ENCODE measurements at regions not wholly inside any gene's neighbourhood (a gene's known extent, or its start where the extent isn't known, plus 50 kb on each side); places are given as distances from the start of the nearest gene placed in this dataset.
A peak's percentile ranks its signal among the peaks of the same experiment; 100 is the strongest.

- TF ChIP-seq ZBTB48 (tag by site-specific recombination; IDR thresholded peaks at IDR 0.05) (no peak; the same call in 1 of the 2 replicates), ZXDB (tag by site-specific recombination; IDR thresholded peaks at IDR 0.05) (no peak), GLI4 (tag by site-specific recombination; IDR thresholded peaks at IDR 0.05) (no peak), ZNF521 (tag by site-specific recombination; IDR thresholded peaks at IDR 0.05) (peak; percentile 90; the same call in 1 of the 2 replicates), ZNF747 (tag by site-specific recombination; IDR thresholded peaks at IDR 0.05) (0 out of 2 replicates have a peak, but pooled peaks have one; percentile 51), ZFP3 (tag by site-specific recombination; IDR thresholded peaks at IDR 0.05; ENCODE audit: low read depth) (no peak), MEIS1 (CRISPR knock-in tag; IDR thresholded peaks at IDR 0.05; ENCODE audit: borderline replicate concordance) (no peak), ZNF292 (tag by site-specific recombination; IDR thresholded peaks at IDR 0.05; ENCODE audit: borderline replicate concordance, low read depth) (no peak), ZNF558 (tag by site-specific recombination; IDR thresholded peaks at IDR 0.05) (no peak), ZNF510 (tag by site-specific recombination; IDR thresholded peaks at IDR 0.05; ENCODE audit: insufficient replicate concordance) (no peak), TRIM28 (IDR thresholded peaks at IDR 0.05; ENCODE audit: borderline replicate concordance, low read length) (no peak), ZNF791 (tag by site-specific recombination; IDR thresholded peaks at IDR 0.05) (no peak), ZNF114 (tag by site-specific recombination; IDR thresholded peaks at IDR 0.05) (peak; percentile 19; the same call in 1 of the 2 replicates), ZNF645 (tag by site-specific recombination; IDR thresholded peaks at IDR 0.05) (no peak), ZNF768 (tag by site-specific recombination; IDR thresholded peaks at IDR 0.05) (no peak), ZNF513 (tag by site-specific recombination; IDR thresholded peaks at IDR 0.05) (no peak), PRDM1 (tag by site-specific recombination; IDR thresholded peaks at IDR 0.05) (peak; percentile 96), ZNF16 (tag by site-specific recombination; IDR thresholded peaks at IDR 0.05; ENCODE audit: low read depth) (no peak), ZNF785 (tag by site-specific recombination; IDR thresholded peaks at IDR 0.05) (peak; percentile 91), SP3 (tag by site-specific recombination; IDR thresholded peaks at IDR 0.05) (no peak), ZNF324 (tag by site-specific recombination; IDR thresholded peaks at IDR 0.05) (no peak), PBX3 (CRISPR knock-in tag; IDR thresholded peaks at IDR 0.05) (no peak), ZNF155 (tag by site-specific recombination; IDR thresholded peaks at IDR 0.05) (no peak), ZNF843 (tag by site-specific recombination; IDR thresholded peaks at IDR 0.05) (no peak), ZNF639 (tag by site-specific recombination; IDR thresholded peaks at IDR 0.05) (no peak), ZNF350 (tag by site-specific recombination; IDR thresholded peaks at IDR 0.05) (no peak), KLF1 (tag by site-specific recombination; IDR thresholded peaks at IDR 0.05) (no peak), ZNF239 (tag by site-specific recombination; IDR thresholded peaks at IDR 0.05) (peak; percentile 14; the same call in 1 of the 2 replicates)
- TF ChIP-seq, protein P1, sequence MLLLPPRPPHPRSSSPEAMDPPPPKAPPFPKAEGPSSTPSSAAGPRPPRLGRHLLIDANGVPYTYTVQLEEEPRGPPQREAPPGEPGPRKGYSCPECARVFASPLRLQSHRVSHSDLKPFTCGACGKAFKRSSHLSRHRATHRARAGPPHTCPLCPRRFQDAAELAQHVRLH (tag by site-specific recombination; IDR thresholded peaks at IDR 0.05): no peak
- TF ChIP-seq, protein P2, sequence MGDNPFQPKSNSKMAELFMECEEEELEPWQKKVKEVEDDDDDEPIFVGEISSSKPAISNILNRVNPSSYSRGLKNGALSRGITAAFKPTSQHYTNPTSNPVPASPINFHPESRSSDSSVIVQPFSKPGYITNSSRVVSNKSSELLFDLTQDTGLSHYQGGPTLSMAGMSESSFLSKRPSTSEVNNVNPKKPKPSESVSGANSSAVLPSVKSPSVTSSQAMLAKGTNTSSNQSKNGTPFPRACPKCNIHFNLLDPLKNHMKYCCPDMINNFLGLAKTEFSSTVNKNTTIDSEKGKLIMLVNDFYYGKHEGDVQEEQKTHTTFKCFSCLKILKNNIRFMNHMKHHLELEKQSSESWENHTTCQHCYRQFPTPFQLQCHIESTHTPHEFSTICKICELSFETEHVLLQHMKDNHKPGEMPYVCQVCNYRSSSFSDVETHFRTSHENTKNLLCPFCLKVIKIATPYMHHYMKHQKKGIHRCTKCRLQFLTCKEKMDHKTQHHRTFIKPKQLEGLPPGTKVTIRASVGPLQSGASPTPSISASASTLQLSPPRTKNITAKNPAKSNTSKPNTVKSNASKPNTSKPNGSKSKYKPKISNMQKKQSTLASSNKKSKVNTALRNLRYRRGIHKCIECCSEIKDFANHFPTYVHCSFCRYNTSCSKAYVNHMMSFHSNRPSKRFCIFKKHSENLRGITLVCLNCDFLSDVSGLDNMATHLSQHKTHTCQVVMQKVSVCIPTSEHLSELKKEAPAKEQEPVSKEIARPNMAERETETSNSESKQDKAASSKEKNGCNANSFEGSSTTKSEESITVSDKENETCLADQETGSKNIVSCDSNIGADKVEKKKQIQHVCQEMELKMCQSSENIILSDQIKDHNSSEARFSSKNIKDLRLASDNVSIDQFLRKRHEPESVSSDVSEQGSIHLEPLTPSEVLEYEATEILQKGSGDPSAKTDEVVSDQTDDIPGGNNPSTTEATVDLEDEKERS (tag by site-specific recombination; IDR thresholded peaks at IDR 0.05): no peak
- TF ChIP-seq, protein P3, sequence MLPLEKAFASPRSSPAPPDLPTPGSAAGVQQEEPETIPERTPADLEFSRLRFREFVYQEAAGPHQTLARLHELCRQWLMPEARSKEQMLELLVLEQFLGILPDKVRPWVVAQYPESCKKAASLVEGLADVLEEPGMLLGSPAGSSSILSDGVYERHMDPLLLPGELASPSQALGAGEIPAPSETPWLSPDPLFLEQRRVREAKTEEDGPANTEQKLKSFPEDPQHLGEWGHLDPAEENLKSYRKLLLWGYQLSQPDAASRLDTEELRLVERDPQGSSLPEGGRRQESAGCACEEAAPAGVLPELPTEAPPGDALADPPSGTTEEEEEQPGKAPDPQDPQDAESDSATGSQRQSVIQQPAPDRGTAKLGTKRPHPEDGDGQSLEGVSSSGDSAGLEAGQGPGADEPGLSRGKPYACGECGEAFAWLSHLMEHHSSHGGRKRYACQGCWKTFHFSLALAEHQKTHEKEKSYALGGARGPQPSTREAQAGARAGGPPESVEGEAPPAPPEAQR (tag by site-specific recombination; IDR thresholded peaks at IDR 0.05): peak; percentile 15; the same call in 1 of the 2 replicates
Observed at GRCh38 chr19:30170495-30171137, 201.6 kb upstream of the ZNF536 start (continued).
